Mucosa of descending colon (tissue), 3 donors: ENCODE measurements at regions not wholly inside any gene's neighbourhood (a gene's known extent, or its start where the extent isn't known, plus 50 kb on each side); places are given as distances from the start of the nearest gene placed in this dataset.

ENCODE experiments used
- ATAC-seq: fragments of 200-7000 bp; cut with Tn5 transposase; one replicate; pipeline ENCODE4 v1.9.1; 2020; ENCODE audit warnings: mild to moderate bottlenecking, moderate library complexity
- DNase-seq, 3 donors: peaks; one replicate each; pipeline ENCODE4 v3.0.0-alpha.2; 2020
- H3K36me3 ChIP-seq: fragments of 200-600 bp; one replicate; pipeline ENCODE4 v1.8.0; 2021; ENCODE audit warnings: low read depth, mild to moderate bottlenecking
- H3K4me1 ChIP-seq: fragments of 200-600 bp; one replicate; pipeline ENCODE4 v1.8.0; 2021; ENCODE audit warnings: low read depth, mild to moderate bottlenecking
- H3K4me3 ChIP-seq: fragments of 200-600 bp; one replicate; pipeline ENCODE4 v1.8.0; 2021; ENCODE audit warnings: mild to moderate bottlenecking
- H3K9me3 ChIP-seq: fragments of 200-600 bp; one replicate; pipeline ENCODE4 v1.8.0; 2021; ENCODE audit warnings: mild to moderate bottlenecking
- CTCF ChIP-seq: fragments of 200-600 bp; IDR thresholded peaks from one replicate; pipeline ENCODE4 v1.8.0; 2022; ENCODE audit warnings: antibody characterized with exemption, mild to moderate bottlenecking
- intact Hi-C, 2 donors: fragments of 100-400 bp; cut with DNase I in 1 of 2; cut with micrococcal nuclease in 1 of 2; formaldehyde crosslinking; loops; one replicate each; pipeline versions ENCODE4 v1.11.0 to v1.11.1; 2022; cut with DNase I, micrococcal nuclease
- donor health status: DM: no; HTN: no; CAD: no; lungs with moderate emphysema.
- donor health status: DM: no; HTN: no; CAD: no.
- donor health status: DM: no; HTN: yes; CAD: no.

DNA sequence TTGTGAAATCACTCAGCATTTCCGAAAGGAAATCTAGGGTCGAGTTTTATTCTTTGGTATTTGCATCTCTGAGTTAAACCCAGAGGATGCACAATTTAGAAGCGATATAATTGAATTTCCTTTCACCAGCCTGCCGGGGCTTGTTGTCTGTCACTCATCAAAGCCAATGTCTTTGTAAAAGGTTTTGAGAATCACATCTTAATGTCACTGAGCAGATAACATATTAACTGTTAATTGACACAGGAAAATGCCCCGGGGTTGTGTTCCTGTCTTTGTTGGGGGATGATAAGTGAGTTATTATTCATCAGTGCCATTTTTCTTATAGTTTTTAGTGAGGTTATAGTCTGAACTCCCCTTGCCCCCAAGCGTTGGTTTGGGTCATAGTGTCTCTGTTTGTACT, 73.4 kb downstream of the DUSP6 start:
- H3K9me3 ChIP-seq, result no peaks in the 10 kb centered on the region
- intact Hi-C loops, result no loop called here
- no peaks in the 10 kb centered on the region for H3K36me3 ChIP-seq
- no peaks in the 10 kb centered on the region for H3K4me1 ChIP-seq
- no peak for TF ChIP-seq CTCF
- ATAC-seq (no peak), DNase-seq (no peak)
- no peak overlapping the region for H3K4me3 ChIP-seq

DNA sequence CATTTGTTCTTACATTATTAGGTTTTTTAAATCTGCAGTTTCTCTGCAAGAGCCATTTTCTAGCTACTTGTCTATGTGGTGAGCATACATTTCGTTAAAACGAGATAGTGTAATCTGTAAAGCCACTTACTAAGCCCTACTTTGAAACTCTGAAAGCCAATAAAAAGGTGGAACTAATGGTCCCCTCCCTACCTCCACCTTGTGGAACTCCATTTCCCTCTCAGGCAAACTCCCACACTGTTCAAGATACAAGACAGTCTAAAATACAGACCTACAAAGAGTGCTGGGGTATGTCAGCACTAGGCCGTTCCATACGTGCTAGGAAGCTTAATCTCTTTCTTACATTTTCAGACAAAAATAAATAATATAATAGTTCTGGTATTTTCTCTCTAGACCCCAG, 74.1 kb downstream of the DUSP6 start:
- intact Hi-C loops, result no loop called here
- ATAC-seq (no peak), DNase-seq (no peak)
- no peak overlapping the region for H3K4me3 ChIP-seq
- no peaks in the 10 kb centered on the region for H3K9me3 ChIP-seq
- TF ChIP-seq CTCF, result no peak
- H3K4me1 ChIP-seq, result no peaks in the 10 kb centered on the region
- H3K36me3 ChIP-seq, result no peaks in the 10 kb centered on the region

- TF ChIP-seq CTCF, result no peak
- intact Hi-C loops, result no loop called here
- Histone ChIP-seq H3K36me3 (no peaks in the 10 kb centered on the region), H3K4me1 (no peaks in the 10 kb centered on the region), H3K9me3 (no peaks in the 10 kb centered on the region), H3K4me3 (no peak overlapping the region)
- ATAC-seq (no peak), DNase-seq (no peak)
These were observed 75.4 kb downstream of the DUSP6 start for GRCh38 chr12:89276860-89277259.

- no peaks in the 10 kb centered on the region for H3K9me3 ChIP-seq
- H3K36me3 ChIP-seq, result no peaks in the 10 kb centered on the region
- H3K4me1 ChIP-seq, result no peaks in the 10 kb centered on the region
- H3K4me3 ChIP-seq, result no peak overlapping the region
- no peak for TF ChIP-seq CTCF
- intact Hi-C loops, result no loop called here
- DNase-seq (no peak), ATAC-seq (no peak)
These were observed 78.8 kb downstream of the DUSP6 start for GRCh38 chr12:89273525-89273924.

DNA sequence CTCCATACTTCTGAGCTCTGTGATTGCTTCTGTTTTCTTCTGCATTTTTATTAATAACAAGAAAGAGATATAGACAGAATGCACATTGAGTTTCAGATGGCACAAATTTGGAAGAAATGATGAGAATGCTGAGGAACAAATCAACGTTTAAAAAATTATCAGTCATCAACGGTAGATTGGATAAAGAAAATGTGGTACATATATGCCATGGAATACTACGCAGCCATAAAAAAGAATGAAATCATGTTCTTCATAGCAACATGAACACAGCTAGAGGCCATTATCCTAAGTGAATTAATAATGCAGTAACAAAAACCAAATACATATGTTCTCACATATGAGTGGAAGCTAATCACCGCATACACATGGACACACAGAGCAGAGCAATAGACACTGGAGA, 81.8 kb downstream of the DUSP6 start:
- DNase-seq (no peak), ATAC-seq (no peak)
- no peaks in the 10 kb centered on the region for H3K4me1 ChIP-seq
- no peak overlapping the region for H3K4me3 ChIP-seq
- intact Hi-C loops, result no loop called here
- TF ChIP-seq CTCF, result no peak
- no peaks in the 10 kb centered on the region for H3K36me3 ChIP-seq
- H3K9me3 ChIP-seq, result no peaks in the 10 kb centered on the region

DNA sequence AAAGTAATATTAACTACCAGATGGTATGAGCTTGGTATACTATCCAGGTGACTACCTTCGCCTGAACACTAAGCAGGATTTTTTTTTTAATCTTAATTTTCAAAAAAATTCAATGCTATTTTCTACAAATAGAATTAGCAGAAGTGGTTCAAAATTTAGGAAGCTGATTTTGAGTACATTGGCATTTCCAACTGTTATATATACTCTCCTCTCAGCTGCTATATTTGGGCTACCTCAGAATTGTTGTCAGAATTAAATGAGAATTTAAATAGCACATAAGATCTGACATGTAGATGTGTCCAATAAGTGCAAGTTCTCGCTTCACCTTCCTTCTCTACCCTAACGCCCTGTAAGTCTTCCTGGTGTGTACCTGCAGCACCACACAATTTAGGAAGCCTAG, 83.1 kb downstream of the DUSP6 start:
- DNase-seq (no peak), ATAC-seq (no peak)
- Histone ChIP-seq H3K36me3 (no peaks in the 10 kb centered on the region), H3K9me3 (no peaks in the 10 kb centered on the region), H3K4me3 (no peak overlapping the region), H3K4me1 (no peaks in the 10 kb centered on the region)
- no peak for TF ChIP-seq CTCF
- intact Hi-C loops, result no loop called here
